Gastrocnemius medialis (tissue), 4 donors: ENCODE measurements at regions not wholly inside any gene's neighbourhood (a gene's known extent, or its start where the extent isn't known, plus 50 kb on each side); places are given as distances from the start of the nearest gene placed in this dataset.

ENCODE experiments used
- ATAC-seq, 2 donors: fragments of 150-250 bp; one replicate each; pipeline ENCODE4 v1.9.1; 2016
- DNase-seq, 2 donors: peaks; one replicate each; pipeline ENCODE4 v3.0.0-alpha.2; 2019
- H3K27ac ChIP-seq, 4 donors: fragments of 200-600 bp; sonication (generic); 1 replicate in 1 of 4; 2 replicates in 3 of 4; pipeline ENCODE4 v1.5.1; 2016 to 2018; ENCODE audit warnings: mild to moderate bottlenecking in 2 of 4, moderate library complexity in 1 of 4
- H3K27me3 ChIP-seq, 3 donors: fragments of 200-600 bp; sonication (generic) in 2 of 3; 1 replicate in 1 of 3; 2 replicates in 2 of 3; pipeline versions ENCODE4 v1.5.1 to v1.6.0; 2016 to 2019; ENCODE audit warnings: mild to moderate bottlenecking in 1 of 3, moderate library complexity in 1 of 3
- H3K36me3 ChIP-seq, 2 donors: fragments of 200-600 bp; sonication (generic) in 1 of 2; one replicate each; pipeline ENCODE4 v1.5.1; 2017 to 2018
- H3K4me1 ChIP-seq, 2 donors: fragments of 200-600 bp; sonication (generic) in 1 of 2; one replicate each; pipeline ENCODE4 v1.5.1; 2016 to 2017; ENCODE audit warnings: mild to moderate bottlenecking in 2 of 2
- H3K4me3 ChIP-seq, 4 donors: fragments of 200-600 bp; sonication (generic) in 3 of 4; 1 replicate in 1 of 4; 2 replicates in 3 of 4; pipeline ENCODE4 v1.5.1; 2016 to 2019; ENCODE audit warnings: mild to moderate bottlenecking in 2 of 4
- H3K9me3 ChIP-seq, 3 donors: fragments of 200-600 bp; sonication (generic) in 2 of 3; 1 replicate in 1 of 3; 2 replicates in 2 of 3; pipeline ENCODE4 v1.5.1; 2016 to 2019
- POLR2A ChIP-seq, 2 donors: fragments of 450-650 bp; IDR thresholded peaks; one replicate each; pipeline ENCODE4 v1.6.1; 2017; ENCODE audit warnings: antibody characterized with exemption in 2 of 2, mild to moderate bottlenecking in 2 of 2, moderate library complexity in 2 of 2
- in situ Hi-C, 4 donors: fragments of 200-750 bp; cut with MboI; loops; one replicate each; pipeline versions ENCODE4 v1.15.0 to v1.8.0; 2017; ENCODE audit warnings: low sequenced_read_pairs in 4 of 4
- intact Hi-C: fragments of 100-400 bp; cut with DNase I; formaldehyde crosslinking; loops from one replicate; pipeline ENCODE4 v1.15.1; 2023; ENCODE audit warnings: low total_unique reads
- TF ChIP-seq, protein P1 (sequence below), 5 experiments: fragments of 450-650 bp in 3 of 5; fragments of 200-600 bp in 2 of 5; sonication (generic) in 2 of 5; IDR thresholded peaks in 4 of 5; conservative IDR thresholded peaks in 1 of 5; 1 replicate in 4 of 5; 2 replicates in 1 of 5; pipeline ENCODE4 v1.5.1; 2016 to 2019; ENCODE audit warnings: antibody characterized with exemption in 5 of 5, mild to moderate bottlenecking in 3 of 5, moderate library complexity in 3 of 5

DNA sequence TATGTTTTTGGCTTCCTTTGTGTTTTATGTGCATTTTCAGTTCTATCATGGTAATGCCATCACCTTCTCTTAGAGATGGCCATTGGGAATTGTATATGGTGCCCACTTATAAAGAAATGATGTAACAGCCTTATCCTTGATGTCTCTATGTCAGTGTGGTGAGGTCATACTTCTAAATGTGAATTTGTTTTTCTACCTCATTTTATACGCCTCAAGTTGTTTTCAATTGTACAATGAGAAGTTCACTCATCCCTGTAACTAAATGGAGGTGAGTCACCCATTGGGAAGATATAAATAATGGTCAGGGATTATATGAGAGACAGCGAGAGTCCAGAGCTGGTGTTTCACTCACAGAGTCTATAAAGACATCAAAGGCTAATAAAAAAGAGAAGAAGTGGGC lies 402.4 kb downstream of the AGTPBP1 start:
- Histone ChIP-seq H3K27me3 (no peaks in the 10 kb centered on the region), H3K9me3 (no peaks in the 10 kb centered on the region), H3K36me3 (no peaks in the 10 kb centered on the region), H3K27ac (no peak overlapping the region), H3K4me1 (no peaks in the 10 kb centered on the region), H3K4me3 (no peak overlapping the region)
- TF ChIP-seq, protein P1, sequence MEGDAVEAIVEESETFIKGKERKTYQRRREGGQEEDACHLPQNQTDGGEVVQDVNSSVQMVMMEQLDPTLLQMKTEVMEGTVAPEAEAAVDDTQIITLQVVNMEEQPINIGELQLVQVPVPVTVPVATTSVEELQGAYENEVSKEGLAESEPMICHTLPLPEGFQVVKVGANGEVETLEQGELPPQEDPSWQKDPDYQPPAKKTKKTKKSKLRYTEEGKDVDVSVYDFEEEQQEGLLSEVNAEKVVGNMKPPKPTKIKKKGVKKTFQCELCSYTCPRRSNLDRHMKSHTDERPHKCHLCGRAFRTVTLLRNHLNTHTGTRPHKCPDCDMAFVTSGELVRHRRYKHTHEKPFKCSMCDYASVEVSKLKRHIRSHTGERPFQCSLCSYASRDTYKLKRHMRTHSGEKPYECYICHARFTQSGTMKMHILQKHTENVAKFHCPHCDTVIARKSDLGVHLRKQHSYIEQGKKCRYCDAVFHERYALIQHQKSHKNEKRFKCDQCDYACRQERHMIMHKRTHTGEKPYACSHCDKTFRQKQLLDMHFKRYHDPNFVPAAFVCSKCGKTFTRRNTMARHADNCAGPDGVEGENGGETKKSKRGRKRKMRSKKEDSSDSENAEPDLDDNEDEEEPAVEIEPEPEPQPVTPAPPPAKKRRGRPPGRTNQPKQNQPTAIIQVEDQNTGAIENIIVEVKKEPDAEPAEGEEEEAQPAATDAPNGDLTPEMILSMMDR (IDR thresholded peaks at IDR 0.05 in 4 of 5, conservative IDR thresholded peaks at IDR 0.05 in 1 of 5): no peak
- no peak for TF ChIP-seq POLR2A (IDR thresholded peaks at IDR 0.05)
- ATAC-seq (no peak), DNase-seq (no peak)
- intact Hi-C loops (no loop called here), in situ Hi-C loops (no loop called here)

DNA sequence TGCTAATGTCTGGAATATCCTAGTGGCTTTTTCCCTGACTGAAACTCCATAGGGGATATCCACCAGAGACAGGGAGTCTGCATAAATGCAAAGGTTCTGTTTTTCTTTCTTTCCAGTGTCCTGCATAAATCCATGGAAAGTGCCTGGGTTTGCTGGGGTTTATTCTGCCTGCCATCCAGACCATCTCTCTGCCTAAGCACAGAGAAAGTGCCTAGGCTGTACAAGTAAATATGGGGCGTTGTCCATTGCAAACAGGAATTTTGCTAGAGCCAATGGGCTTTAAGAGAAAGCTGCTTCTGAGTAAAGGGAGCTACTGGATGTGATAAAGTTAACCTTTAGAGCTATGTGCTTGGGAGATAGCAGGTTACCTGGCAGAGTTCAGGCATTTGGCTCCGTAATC lies 407.5 kb downstream of the AGTPBP1 start:
- Histone ChIP-seq H3K27ac (no peak overlapping the region), H3K36me3 (no peaks in the 10 kb centered on the region), H3K4me1 (no peaks in the 10 kb centered on the region), H3K27me3 (no peaks in the 10 kb centered on the region), H3K4me3 (no peak overlapping the region), H3K9me3 (no peaks in the 10 kb centered on the region)
- TF ChIP-seq, protein P1 (IDR thresholded peaks at IDR 0.05 in 4 of 5, conservative IDR thresholded peaks at IDR 0.05 in 1 of 5): no peak
- TF ChIP-seq POLR2A (IDR thresholded peaks at IDR 0.05): no peak
- no peak for ATAC-seq
- intact Hi-C loops (no loop called here), in situ Hi-C loops (no loop called here)
- DNase-seq: no peak

DNA sequence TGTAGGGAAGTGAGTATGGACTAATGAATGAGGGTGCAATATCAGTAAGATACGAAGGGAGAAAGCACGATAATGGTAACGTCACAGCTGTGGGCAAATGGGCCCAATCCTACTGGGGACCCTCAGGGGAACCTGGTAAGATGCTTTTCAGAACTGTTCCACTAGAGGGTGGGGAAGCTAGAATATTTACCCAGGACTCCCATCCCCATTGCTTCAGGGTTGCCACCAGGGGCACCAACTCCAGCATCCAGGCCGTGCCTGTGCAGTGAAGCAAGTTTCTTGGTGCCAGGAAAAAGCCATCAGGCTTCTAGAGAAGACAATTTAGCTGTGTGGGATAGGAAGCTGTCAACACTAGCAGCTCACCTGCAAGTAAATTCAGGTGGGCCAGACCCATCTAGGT lies 409.3 kb downstream of the AGTPBP1 start:
- in situ Hi-C loops: no loop called here
- DNase-seq (no peak), ATAC-seq (no peak)
- no peak for TF ChIP-seq POLR2A (IDR thresholded peaks at IDR 0.05)
- TF ChIP-seq, protein P1 (IDR thresholded peaks at IDR 0.05 in 4 of 5, conservative IDR thresholded peaks at IDR 0.05 in 1 of 5): no peak
- Histone ChIP-seq H3K4me1 (no peaks in the 10 kb centered on the region), H3K27ac (no peak overlapping the region), H3K4me3 (no peak overlapping the region), H3K9me3 (no peaks in the 10 kb centered on the region), H3K27me3 (no peaks in the 10 kb centered on the region), H3K36me3 (no peaks in the 10 kb centered on the region)
- intact Hi-C loops: no loop called here

DNA sequence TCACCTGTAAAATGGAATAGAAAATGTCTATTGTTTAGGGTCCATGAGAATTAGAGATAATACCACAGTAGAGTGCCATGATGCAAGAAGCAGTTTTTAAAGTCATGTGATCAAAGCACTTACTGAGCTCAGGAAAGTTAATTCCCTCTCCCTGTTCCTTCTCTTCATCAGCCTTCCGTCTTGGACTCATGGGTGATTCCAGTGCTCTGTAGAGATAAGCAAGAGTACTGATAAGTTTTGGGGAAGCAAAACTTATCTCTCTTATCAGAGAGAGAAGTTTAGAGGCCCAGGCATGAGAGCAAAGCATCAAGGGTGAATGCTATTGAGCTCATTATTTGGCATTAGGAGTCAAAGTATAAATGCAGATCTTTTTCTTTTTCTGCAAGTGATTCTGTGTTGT lies 410.1 kb downstream of the AGTPBP1 start:
- DNase-seq: no peak
- TF ChIP-seq POLR2A (IDR thresholded peaks at IDR 0.05): no peak
- TF ChIP-seq, protein P1 (IDR thresholded peaks at IDR 0.05 in 4 of 5, conservative IDR thresholded peaks at IDR 0.05 in 1 of 5): no peak
- Histone ChIP-seq H3K36me3 (no peaks in the 10 kb centered on the region), H3K4me1 (no peaks in the 10 kb centered on the region), H3K27ac (no peak overlapping the region), H3K4me3 (no peak overlapping the region), H3K27me3 (no peaks in the 10 kb centered on the region), H3K9me3 (no peaks in the 10 kb centered on the region)
- intact Hi-C loops: no loop called here
- in situ Hi-C loops: no loop called here
- ATAC-seq: no peak

DNA sequence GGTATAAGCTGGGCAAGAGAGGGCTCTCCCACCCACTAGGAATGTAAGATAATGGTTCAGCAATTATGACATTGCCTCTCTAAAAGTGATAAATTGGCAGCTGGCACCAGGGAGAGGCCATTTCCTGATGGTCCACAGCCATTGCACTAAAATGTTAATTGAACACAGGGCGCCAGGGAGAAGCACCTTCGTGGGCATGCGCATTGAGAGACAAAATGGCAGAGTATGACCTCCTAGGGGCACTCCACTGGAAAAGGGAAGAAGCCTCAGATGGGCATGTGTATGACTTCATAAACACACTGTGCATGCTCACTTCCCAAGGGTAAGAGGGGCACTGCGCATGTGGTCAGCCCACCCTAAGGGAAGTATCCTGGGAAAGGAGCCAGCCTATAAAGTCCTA lies 419.2 kb downstream of the AGTPBP1 start:
- H3K9me3 ChIP-seq: no peaks in the 10 kb centered on the region
- ATAC-seq: no peak
- TF ChIP-seq POLR2A (IDR thresholded peaks at IDR 0.05): no peak
- no peak overlapping the region for H3K27ac ChIP-seq
- no peaks in the 10 kb centered on the region for H3K27me3 ChIP-seq
- H3K36me3 ChIP-seq: no peaks in the 10 kb centered on the region
- DNase-seq: no peak
- H3K4me3 ChIP-seq: no peak overlapping the region
- in situ Hi-C loops: no loop called here
- H3K4me1 ChIP-seq: no peaks in the 10 kb centered on the region
- intact Hi-C loops: no loop called here
